NT2/D1 (cell line): ENCODE measurements at regions not wholly inside any gene's neighbourhood (a gene's known extent, or its start where the extent isn't known, plus 50 kb on each side); places are given as distances from the start of the nearest gene placed in this dataset.

ENCODE experiments used
- DNase-seq: peaks from one replicate; pipeline ENCODE4 v3.0.0-alpha.2; 2011; ENCODE audit warnings: low read depth, low spot score
- H3K27me3 ChIP-seq: 2 replicates; pipeline ENCODE4 v1.6.0; 2011; ENCODE audit warnings: mild to moderate bottlenecking; ENCODE audit not compliant: insufficient read length, insufficient read depth
- H3K36me3 ChIP-seq: 2 replicates; pipeline ENCODE4 v1.6.1; 2011; ENCODE audit warnings: mild to moderate bottlenecking, low read length, mixed read lengths; ENCODE audit not compliant: insufficient read depth, insufficient read length
- H3K4me1 ChIP-seq: 2 replicates; pipeline ENCODE4 v1.5.1; 2011; ENCODE audit not compliant: insufficient read depth, insufficient read length
- H3K4me3 ChIP-seq: 2 replicates; pipeline ENCODE4 v1.5.1; 2011; ENCODE audit warnings: low read depth; ENCODE audit not compliant: insufficient read length
- H3K9ac ChIP-seq: 2 replicates; pipeline ENCODE4 v1.6.0; 2011; ENCODE audit warnings: low read depth; ENCODE audit not compliant: insufficient read length
- H3K9me3 ChIP-seq: 2 replicates; pipeline ENCODE4 v1.5.1; 2011; ENCODE audit warnings: mild to moderate bottlenecking, low read length; ENCODE audit not compliant: insufficient read depth
- SUZ12 ChIP-seq: IDR thresholded peaks from 2 replicates; pipeline ENCODE4 v1.6.1; 2011; ENCODE audit not compliant: insufficient read length, insufficient read depth; ENCODE audit errors: extremely low read depth
- YY1 ChIP-seq: IDR thresholded peaks from 2 replicates; pipeline ENCODE4 v1.6.1; 2011; ENCODE audit not compliant: insufficient read length, insufficient read depth
- ZNF274 ChIP-seq: IDR thresholded peaks from 2 replicates; pipeline ENCODE4 v1.6.1; 2011; ENCODE audit warnings: mild to moderate bottlenecking, low read depth, low read length

DNA sequence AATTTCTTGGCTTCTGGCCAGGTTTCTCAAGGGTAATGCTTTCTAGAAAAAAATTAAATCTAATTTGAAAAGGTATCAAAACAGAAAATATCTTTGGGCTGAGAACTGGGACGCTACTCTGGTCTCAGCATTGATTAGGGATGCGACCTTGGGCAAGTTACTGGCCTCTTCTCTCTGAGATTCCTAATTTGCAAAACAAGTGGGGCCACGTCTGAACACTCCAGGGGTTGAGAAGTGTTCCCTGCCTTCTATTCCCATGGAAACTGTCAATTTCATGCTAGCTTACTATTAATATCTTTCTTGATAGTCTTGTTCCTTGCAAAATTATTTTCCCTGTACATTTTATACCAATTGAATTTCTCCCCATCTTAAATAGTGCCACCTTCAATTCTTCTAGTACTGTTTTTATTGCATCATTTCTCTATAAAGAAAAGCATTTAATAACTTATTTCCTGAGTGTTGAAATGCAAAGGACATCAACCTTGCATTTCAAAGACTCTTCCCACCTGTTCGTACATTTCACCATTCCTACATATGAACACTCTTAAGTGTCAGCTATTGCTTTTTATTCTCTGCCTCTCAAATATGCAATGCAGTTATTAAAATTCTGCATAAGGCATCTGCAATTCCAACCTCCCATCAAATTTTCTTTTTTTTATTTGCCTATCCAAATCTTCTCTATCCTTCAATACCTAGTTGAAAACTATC is 118.3 kb upstream of the DSEL start:
- Histone ChIP-seq H3K4me1 (no peaks in the 10 kb centered on the region), H3K36me3 (no peaks in the 10 kb centered on the region), H3K4me3 (no peak overlapping the region), H3K9ac (no peak overlapping the region), H3K9me3 (no peaks in the 10 kb centered on the region), H3K27me3 (no peaks in the 10 kb centered on the region)
- DNase-seq, result peak; percentile 16
- TF ChIP-seq SUZ12 (no peak), ZNF274 (no peak), YY1 (no peak)

DNA sequence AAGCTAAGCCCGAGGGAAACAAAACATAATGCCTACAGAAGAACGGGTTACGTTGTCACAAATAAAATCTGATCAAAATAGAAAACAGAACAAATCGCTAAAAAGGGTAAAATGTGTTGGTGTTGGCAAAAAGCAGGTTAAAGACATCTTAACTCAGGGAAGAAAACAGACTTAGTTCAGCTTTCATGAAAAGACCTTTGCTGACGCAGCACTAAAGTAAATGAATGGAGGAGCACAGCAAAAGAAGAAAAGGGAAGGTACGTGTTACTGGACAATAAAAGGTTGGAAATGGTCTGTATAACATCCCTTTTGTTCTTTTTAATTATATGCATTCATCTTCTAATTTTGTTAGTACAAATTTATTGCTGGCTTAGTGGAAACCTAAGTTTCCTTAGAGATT is 117.4 kb upstream of the DSEL start:
- Histone ChIP-seq H3K9ac (no peak overlapping the region), H3K36me3 (no peaks in the 10 kb centered on the region), H3K4me1 (no peaks in the 10 kb centered on the region), H3K4me3 (no peak overlapping the region), H3K27me3 (no peaks in the 10 kb centered on the region), H3K9me3 (no peaks in the 10 kb centered on the region)
- no peak for DNase-seq
- no peak for TF ChIP-seq YY1
- no peak for TF ChIP-seq SUZ12

DNA sequence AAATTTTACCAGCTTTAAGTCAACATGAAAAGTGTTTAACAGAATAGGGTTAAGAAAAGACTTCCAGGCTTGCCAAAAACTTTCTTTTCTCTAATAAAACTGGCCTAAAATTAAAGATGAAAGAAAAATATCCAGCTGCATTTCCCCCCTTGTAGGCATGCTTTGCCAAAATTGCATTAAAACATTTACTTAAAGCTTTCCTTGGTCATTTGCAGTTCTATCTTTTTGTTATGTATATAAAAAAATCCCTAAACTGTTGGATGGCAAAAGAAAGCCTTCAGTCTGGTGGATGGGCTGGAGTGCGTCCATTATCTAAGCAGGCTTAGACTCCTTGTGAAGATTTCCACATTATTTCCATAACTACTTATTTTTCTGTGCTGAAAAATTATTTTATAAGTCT is 105.4 kb upstream of the DSEL start:
- no peaks in the 10 kb centered on the region for H3K9me3 ChIP-seq
- H3K9ac ChIP-seq, result no peak overlapping the region
- no peaks in the 10 kb centered on the region for H3K36me3 ChIP-seq
- TF ChIP-seq SUZ12, result no peak
- TF ChIP-seq ZNF274, result no peak
- TF ChIP-seq YY1, result no peak
- no peak for DNase-seq
- no peaks in the 10 kb centered on the region for H3K27me3 ChIP-seq
- no peaks in the 10 kb centered on the region for H3K4me1 ChIP-seq
- H3K4me3 ChIP-seq, result no peak overlapping the region

DNA sequence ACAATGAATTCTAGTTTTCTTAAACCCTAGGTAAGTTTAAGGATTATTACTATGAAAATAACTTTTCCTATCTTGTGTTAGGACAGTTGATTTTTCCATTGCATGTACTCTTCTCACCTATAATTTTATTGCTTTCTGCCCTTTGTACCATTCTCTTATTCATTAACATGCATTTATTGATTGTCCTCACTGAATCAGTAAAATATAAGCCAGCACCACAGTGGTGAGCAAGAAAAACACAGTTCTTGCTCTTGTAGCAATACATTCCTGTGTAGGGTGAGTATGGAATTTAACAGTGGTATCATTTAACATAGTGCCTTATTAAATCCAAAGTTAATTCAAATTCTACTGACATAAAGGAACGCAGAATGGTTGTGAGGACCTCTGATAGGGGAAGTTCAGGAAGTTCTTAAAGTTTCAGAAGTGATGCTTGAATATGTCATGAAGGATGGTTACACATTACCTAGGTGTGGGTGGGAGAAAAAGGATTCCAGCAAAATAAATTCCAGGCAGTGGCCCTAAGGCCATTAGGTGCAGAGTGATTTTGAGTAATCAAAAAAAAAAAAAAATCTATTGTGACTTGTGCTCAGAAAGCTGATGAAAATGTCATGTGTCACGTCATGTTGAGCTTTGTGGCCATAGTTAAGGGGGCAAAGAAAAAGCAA is 104.7 kb upstream of the DSEL start:
- no peaks in the 10 kb centered on the region for H3K27me3 ChIP-seq
- H3K4me1 ChIP-seq, result no peaks in the 10 kb centered on the region
- H3K9me3 ChIP-seq, result no peaks in the 10 kb centered on the region
- H3K9ac ChIP-seq, result no peak overlapping the region
- no peak overlapping the region for H3K4me3 ChIP-seq
- no peak for DNase-seq
- TF ChIP-seq ZNF274 (no peak), SUZ12 (no peak), YY1 (no peak)
- H3K36me3 ChIP-seq, result no peaks in the 10 kb centered on the region

DNA sequence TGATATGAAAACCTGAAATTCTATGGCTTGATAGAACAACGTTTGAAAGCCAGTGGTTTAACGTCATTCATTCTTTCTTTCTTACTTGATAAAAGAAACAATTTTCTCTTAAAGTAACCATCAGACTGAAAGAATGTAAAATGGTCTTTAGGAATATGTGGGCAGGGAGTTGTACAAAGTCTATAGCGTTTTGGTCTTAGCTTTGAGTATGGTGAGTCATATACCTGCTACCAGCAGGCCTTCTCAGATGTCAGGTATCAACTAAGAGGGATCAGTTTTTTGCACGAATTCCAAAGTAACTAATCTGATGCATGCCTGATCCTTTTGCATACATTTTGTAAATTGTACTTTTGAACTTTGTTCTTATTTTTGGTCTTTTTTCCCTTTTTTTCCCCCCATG is 101.5 kb upstream of the DSEL start:
- no peak for TF ChIP-seq SUZ12
- no peak for TF ChIP-seq ZNF274
- TF ChIP-seq YY1, result no peak
- no peak overlapping the region for H3K9ac ChIP-seq
- no peaks in the 10 kb centered on the region for H3K27me3 ChIP-seq
- no peaks in the 10 kb centered on the region for H3K36me3 ChIP-seq
- H3K4me3 ChIP-seq, result no peak overlapping the region
- H3K9me3 ChIP-seq, result no peaks in the 10 kb centered on the region
- H3K4me1 ChIP-seq, result no peaks in the 10 kb centered on the region
- DNase-seq, result no peak

DNA sequence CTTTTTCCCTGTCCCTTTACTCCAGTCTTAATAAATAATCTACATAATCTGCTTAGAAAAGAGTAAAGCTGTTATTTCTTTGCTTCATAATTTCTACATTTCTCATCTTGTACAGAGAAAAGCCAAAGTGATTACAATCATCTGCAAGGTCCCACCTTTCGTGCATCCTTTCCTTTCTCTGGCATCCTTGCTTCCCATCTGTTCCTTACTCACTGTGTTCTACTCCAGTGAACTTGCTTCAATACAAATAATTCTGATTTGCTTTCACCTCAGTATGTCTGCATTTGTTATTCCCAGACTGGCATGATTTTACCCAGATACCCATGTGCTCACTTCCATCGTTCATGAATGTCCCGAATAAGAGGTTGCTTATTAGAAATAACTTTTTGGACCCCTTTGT is 99.4 kb upstream of the DSEL start:
- no peak overlapping the region for H3K4me3 ChIP-seq
- H3K4me1 ChIP-seq, result no peaks in the 10 kb centered on the region
- TF ChIP-seq YY1 (no peak), ZNF274 (no peak)
- no peaks in the 10 kb centered on the region for H3K9me3 ChIP-seq
- no peak for DNase-seq
- no peaks in the 10 kb centered on the region for H3K36me3 ChIP-seq
- no peak overlapping the region for H3K9ac ChIP-seq
- H3K27me3 ChIP-seq, result no peaks in the 10 kb centered on the region

DNA sequence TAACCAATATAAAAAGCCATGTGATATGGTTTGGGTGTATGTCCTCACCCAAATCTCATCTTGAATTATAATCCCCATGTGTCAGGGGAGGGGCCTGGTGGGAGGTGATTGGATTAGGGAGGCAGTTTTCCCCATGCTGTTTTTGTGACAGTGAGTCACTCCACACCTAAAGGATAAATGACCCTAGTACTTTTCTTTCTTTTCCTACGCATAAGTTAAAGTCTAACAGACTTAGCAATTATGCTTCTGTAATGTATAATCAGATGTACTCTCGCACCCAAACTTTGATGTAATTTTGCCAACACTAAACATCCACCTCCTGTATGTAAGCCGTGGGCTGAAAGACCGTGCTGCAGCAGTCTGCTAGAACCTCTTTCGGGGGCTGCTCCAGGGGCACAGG is 97.2 kb upstream of the DSEL start:
- Histone ChIP-seq H3K27me3 (no peaks in the 10 kb centered on the region), H3K4me1 (no peaks in the 10 kb centered on the region), H3K9ac (no peak overlapping the region), H3K36me3 (no peaks in the 10 kb centered on the region), H3K9me3 (no peaks in the 10 kb centered on the region), H3K4me3 (no peak overlapping the region)
- no peak for DNase-seq
- TF ChIP-seq YY1, result no peak
- TF ChIP-seq ZNF274, result no peak
- no peak for TF ChIP-seq SUZ12

DNA sequence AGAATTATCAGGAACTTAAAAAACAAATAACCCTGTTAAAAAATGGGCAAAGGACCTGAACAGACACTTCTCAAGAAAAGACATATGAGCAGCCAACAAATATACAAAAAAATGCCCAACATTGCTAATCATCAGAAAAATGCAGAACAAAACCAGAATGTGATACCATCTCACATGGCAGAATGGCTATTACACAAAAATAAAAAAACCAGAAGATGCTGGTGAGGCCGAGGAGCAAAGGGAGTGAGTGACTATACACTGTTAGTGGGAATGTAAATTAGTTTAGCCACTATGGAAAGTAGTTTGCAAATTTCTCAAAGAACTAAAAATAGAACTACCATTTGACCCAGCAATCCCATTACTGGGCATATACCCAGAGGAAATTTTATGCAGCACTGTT is 95.8 kb upstream of the DSEL start:
- Histone ChIP-seq H3K36me3 (no peaks in the 10 kb centered on the region), H3K4me3 (no peak overlapping the region), H3K4me1 (no peaks in the 10 kb centered on the region), H3K9me3 (no peaks in the 10 kb centered on the region), H3K27me3 (no peaks in the 10 kb centered on the region), H3K9ac (no peak overlapping the region)
- TF ChIP-seq SUZ12, result no peak
- DNase-seq, result no peak
